CD14-positive monocyte (primary cell): ENCODE measurements at regions not wholly inside any gene's neighbourhood (a gene's known extent, or its start where the extent isn't known, plus 50 kb on each side); places are given as distances from the start of the nearest gene placed in this dataset.

ENCODE experiments used
- DNase-seq, 3 donors: peaks; one replicate each; pipeline ENCODE4 v3.0.0-alpha.2; 2011 to 2022
- H2AFZ ChIP-seq: 2 replicates; pipeline ENCODE4 v1.6.0; 2012; ENCODE audit warnings: mild to moderate bottlenecking, low read depth, low read length, inconsistent platforms; ENCODE audit not compliant: insufficient read depth, poor library complexity, severe bottlenecking
- H3K27ac ChIP-seq, 2 donors: 1 replicate in 1 of 2; 2 replicates in 1 of 2; pipeline ENCODE4 v1.5.1; 2012 to 2013; ENCODE audit warnings: low read length in 2 of 2, control low read depth in 1 of 2, inconsistent platforms in 1 of 2, low read depth in 1 of 2, mild to moderate bottlenecking in 1 of 2
- H3K27me3 ChIP-seq, 2 donors: one replicate each; pipeline versions ENCODE4 v1.6.0 to v1.6.1; 2011 to 2013; ENCODE audit warnings: low read length in 2 of 2; ENCODE audit not compliant: control insufficient read depth in 2 of 2, insufficient read depth in 2 of 2
- H3K36me3 ChIP-seq, 2 donors: replicated peaks in 1 of 2; 1 replicate in 1 of 2; 2 replicates in 1 of 2; pipeline versions ENCODE4 v1.5.1 to v1.6.1; 2012 to 2013; ENCODE audit warnings: low read length in 2 of 2, control low read depth in 1 of 2, inconsistent platforms in 1 of 2, mild to moderate bottlenecking in 1 of 2; ENCODE audit not compliant: insufficient read depth in 2 of 2, control insufficient read depth in 1 of 2
- H3K4me1 ChIP-seq, 2 donors: 1 replicate in 1 of 2; 2 replicates in 1 of 2; pipeline versions ENCODE4 v1.5.1 to v1.6.1; 2012 to 2013; ENCODE audit warnings: low read length in 2 of 2, control low read depth in 1 of 2, inconsistent platforms in 1 of 2, mild to moderate bottlenecking in 1 of 2, moderate library complexity in 1 of 2; ENCODE audit not compliant: insufficient read depth in 2 of 2, control insufficient read depth in 1 of 2
- H3K4me2 ChIP-seq: replicated peaks from 2 replicates; pipeline ENCODE3; 2012; ENCODE audit warnings: low read length, moderate library complexity, mild to moderate bottlenecking; ENCODE audit not compliant: poor library complexity, severe bottlenecking; ENCODE audit errors: extremely low read depth
- H3K4me3 ChIP-seq, 3 experiments: fragments of 200-600 bp in 1 of 3; sonication (generic) in 1 of 3; replicated peaks in 1 of 3; 1 replicate in 2 of 3; 2 replicates in 1 of 3; pipeline ENCODE4 v1.5.1; 2011 to 2013; ENCODE audit warnings: low read length in 3 of 3, mild to moderate bottlenecking in 3 of 3, control low read depth in 2 of 3, low read depth in 2 of 3, inconsistent platforms in 1 of 3, moderate library complexity in 1 of 3
- H3K79me2 ChIP-seq: 2 replicates; pipeline ENCODE4 v1.6.0; 2012; ENCODE audit warnings: mild to moderate bottlenecking, control low read depth, inconsistent platforms, low read length, moderate library complexity; ENCODE audit not compliant: insufficient read depth
- H3K9ac ChIP-seq: 2 replicates; pipeline ENCODE4 v1.6.0; 2017; ENCODE audit warnings: low read length, mild to moderate bottlenecking; ENCODE audit not compliant: insufficient read depth, poor library complexity, severe bottlenecking
- H3K9me3 ChIP-seq, 2 donors: replicated peaks in 1 of 2; 1 replicate in 1 of 2; 2 replicates in 1 of 2; pipeline versions ENCODE4 v1.5.1 to v1.6.1; 2012 to 2013; ENCODE audit warnings: low read length in 2 of 2, control low read depth in 1 of 2; ENCODE audit not compliant: control insufficient read depth in 1 of 2, insufficient read depth in 1 of 2
- H4K20me1 ChIP-seq: 2 replicates; pipeline ENCODE4 v1.6.0; 2012; ENCODE audit warnings: mild to moderate bottlenecking, low read length, control low read depth, moderate library complexity; ENCODE audit not compliant: insufficient read depth
- H3K27ac Mint-ChIP-seq, 7 donors: one replicate each; pipeline ENCODE4 v1.8.0; 2020; ENCODE audit warnings: mild to moderate bottlenecking in 7 of 7, mixed read lengths in 7 of 7, moderate library complexity in 6 of 7, inconsistent platforms in 2 of 7
- H3K27me3 Mint-ChIP-seq, 3 donors: one replicate each; pipeline ENCODE4 v1.8.0; 2021 to 2022; ENCODE audit warnings: low read depth in 3 of 3, mild to moderate bottlenecking in 3 of 3, mixed read lengths in 3 of 3, moderate library complexity in 3 of 3, inconsistent platforms in 1 of 3
- H3K36me3 Mint-ChIP-seq, 2 donors: one replicate each; pipeline ENCODE4 v1.8.0; 2020; ENCODE audit warnings: mixed read lengths in 2 of 2, inconsistent platforms in 1 of 2, mild to moderate bottlenecking in 1 of 2
- H3K4me1 Mint-ChIP-seq: one replicate; pipeline ENCODE4 v1.8.0; 2020; ENCODE audit warnings: mild to moderate bottlenecking, mixed read lengths
- H3K4me3 Mint-ChIP-seq, 2 donors: one replicate each; pipeline ENCODE4 v1.8.0; 2020; ENCODE audit warnings: mild to moderate bottlenecking in 2 of 2, mixed read lengths in 2 of 2, moderate library complexity in 1 of 2
- H3K9me3 Mint-ChIP-seq, 7 donors: one replicate each; pipeline ENCODE4 v1.8.0; 2020 to 2022; ENCODE audit warnings: mixed read lengths in 7 of 7, mild to moderate bottlenecking in 6 of 7, moderate library complexity in 6 of 7, inconsistent platforms in 2 of 7
- WGBS: methylation state at CpG from one replicate; pipeline ENCODE4 v1.1.5; 2013; ENCODE audit warnings: missing lambda C conversion rate; ENCODE audit not compliant: insufficient coverage; 5-methylcytosine and 5-hydroxymethylcytosine counted together
- intact Hi-C, 2 donors: fragments of 100-400 bp; cut with micrococcal nuclease; formaldehyde crosslinking; loops; one replicate each; pipeline versions ENCODE4 v1.15.0 to v1.15.1; 2023
- TF ChIP-seq, protein P1 (sequence below): fragments of 200-600 bp; IDR thresholded peaks from one replicate; pipeline ENCODE4 v1.8.0; 2022; ENCODE audit warnings: antibody characterized with exemption, mild to moderate bottlenecking

DNA sequence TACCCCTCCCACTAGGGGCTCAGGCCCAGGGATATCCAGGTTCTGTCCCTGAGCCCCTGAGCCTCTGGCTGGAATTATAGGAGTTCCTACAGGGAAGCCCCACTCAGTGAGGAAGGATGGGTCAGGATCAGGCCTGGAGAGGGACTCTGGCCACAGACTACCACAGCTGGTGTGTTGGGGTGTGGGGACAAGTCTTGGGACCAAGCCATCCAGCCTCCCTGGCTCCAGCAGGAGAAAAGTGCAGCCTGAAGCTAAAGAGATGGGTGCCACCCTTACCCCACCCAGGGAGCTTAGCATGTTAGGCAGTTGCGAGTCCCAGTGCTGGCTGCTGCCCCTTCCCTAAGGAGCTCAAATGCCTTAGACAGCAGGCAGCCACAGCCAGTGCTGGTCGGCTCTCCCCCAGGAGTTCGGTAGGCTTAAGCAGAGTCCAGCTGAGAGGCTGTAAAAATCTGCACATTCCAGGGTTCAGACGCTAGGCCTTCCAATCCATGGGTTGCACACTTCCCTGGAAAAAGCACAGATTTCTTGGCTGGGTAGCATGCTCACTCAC is 96.2 kb upstream of the CYYR1 start:
- no peaks in the 10 kb centered on the region for H4K20me1 ChIP-seq
- H3K9ac ChIP-seq = no peak overlapping the region
- H3K9me3 ChIP-seq = peaks cover 12 to 17% of the 10 kb centered on the region in 2 donors
- no peak for DNase-seq
- 94% methylated on average over 3 of the region's 4 CpGs for WGBS
- no peak overlapping the region for H3K4me3 Mint-ChIP-seq
- H3K36me3 ChIP-seq = no peaks in the 10 kb centered on the region
- intact Hi-C loops = no loop called here
- peaks cover 0 to 1% (median 0%) of the 10 kb centered on the region in 3 donors for H3K27me3 Mint-ChIP-seq
- H3K4me1 Mint-ChIP-seq = no peaks in the 10 kb centered on the region
- H3K27ac ChIP-seq = no peak overlapping the region
- H3K36me3 Mint-ChIP-seq = no peaks in the 10 kb centered on the region
- no peak overlapping the region for H3K4me3 ChIP-seq
- TF ChIP-seq, protein P1, sequence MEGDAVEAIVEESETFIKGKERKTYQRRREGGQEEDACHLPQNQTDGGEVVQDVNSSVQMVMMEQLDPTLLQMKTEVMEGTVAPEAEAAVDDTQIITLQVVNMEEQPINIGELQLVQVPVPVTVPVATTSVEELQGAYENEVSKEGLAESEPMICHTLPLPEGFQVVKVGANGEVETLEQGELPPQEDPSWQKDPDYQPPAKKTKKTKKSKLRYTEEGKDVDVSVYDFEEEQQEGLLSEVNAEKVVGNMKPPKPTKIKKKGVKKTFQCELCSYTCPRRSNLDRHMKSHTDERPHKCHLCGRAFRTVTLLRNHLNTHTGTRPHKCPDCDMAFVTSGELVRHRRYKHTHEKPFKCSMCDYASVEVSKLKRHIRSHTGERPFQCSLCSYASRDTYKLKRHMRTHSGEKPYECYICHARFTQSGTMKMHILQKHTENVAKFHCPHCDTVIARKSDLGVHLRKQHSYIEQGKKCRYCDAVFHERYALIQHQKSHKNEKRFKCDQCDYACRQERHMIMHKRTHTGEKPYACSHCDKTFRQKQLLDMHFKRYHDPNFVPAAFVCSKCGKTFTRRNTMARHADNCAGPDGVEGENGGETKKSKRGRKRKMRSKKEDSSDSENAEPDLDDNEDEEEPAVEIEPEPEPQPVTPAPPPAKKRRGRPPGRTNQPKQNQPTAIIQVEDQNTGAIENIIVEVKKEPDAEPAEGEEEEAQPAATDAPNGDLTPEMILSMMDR = no peak
- H3K27ac Mint-ChIP-seq = no peak overlapping the region
- no peaks in the 10 kb centered on the region for H3K27me3 ChIP-seq
- H3K79me2 ChIP-seq = no peaks in the 10 kb centered on the region
- no peak overlapping the region for H3K4me2 ChIP-seq
- peaks cover 12 to 34% (median 29%) of the 10 kb centered on the region in 7 donors for H3K9me3 Mint-ChIP-seq
- no peak overlapping the region for H2AFZ ChIP-seq
- H3K4me1 ChIP-seq = no peaks in the 10 kb centered on the region

DNA sequence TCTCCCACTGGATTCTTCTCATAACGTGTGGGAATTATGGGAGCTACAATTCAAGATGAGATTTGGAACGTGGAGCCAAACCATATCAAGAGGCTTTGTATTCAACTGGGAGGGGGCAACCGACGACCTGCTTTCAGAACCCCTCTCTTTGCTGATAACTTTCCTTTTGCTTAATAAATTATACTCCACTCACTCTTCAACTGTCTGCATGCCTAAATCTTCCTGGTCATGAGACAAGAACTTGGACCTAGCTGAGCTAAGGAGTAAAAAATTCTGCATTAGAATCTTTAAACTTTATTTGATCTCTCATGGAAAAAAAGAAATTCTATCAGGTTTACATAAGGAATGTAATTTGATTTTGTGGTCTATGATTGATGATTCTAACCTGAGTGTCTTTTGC is 86.7 kb upstream of the CYYR1 start:
- no peak overlapping the region for H3K4me3 Mint-ChIP-seq
- Histone ChIP-seq H3K9me3 (peaks cover 0 to 10% of the 10 kb centered on the region in 2 donors), H3K4me2 (no peak overlapping the region), H3K9ac (no peak overlapping the region), H2AFZ (no peak overlapping the region), H4K20me1 (no peaks in the 10 kb centered on the region), H3K4me1 (no peaks in the 10 kb centered on the region), H3K4me3 (no peak overlapping the region), H3K36me3 (no peaks in the 10 kb centered on the region), H3K27ac (no peak overlapping the region), H3K27me3 (no peaks in the 10 kb centered on the region), H3K79me2 (no peaks in the 10 kb centered on the region)
- WGBS = 80% methylated on average over 2 of the region's 4 CpGs
- intact Hi-C loops = no loop called here
- TF ChIP-seq, protein P1 = no peak
- H3K27me3 Mint-ChIP-seq = peaks cover 0 to 2% (median 2%) of the 10 kb centered on the region in 3 donors
- peaks cover 3 to 11% (median 4%) of the 10 kb centered on the region in 7 donors for H3K9me3 Mint-ChIP-seq
- H3K4me1 Mint-ChIP-seq = peaks cover 2% of the 10 kb centered on the region
- no peak for DNase-seq
- H3K27ac Mint-ChIP-seq = no peak overlapping the region
- no peaks in the 10 kb centered on the region for H3K36me3 Mint-ChIP-seq
